GM15510 (cell line): ENCODE measurements at regions not wholly inside any gene's neighbourhood (a gene's known extent, or its start where the extent isn't known, plus 50 kb on each side); places are given as distances from the start of the nearest gene placed in this dataset.

Source experiments
- POLR2A ChIP-seq: IDR thresholded peaks from 3 replicates; pipeline ENCODE4 v1.6.1; 2011; ENCODE audit warnings: borderline replicate concordance; ENCODE audit not compliant: insufficient read length; ENCODE audit errors: extremely low read depth

GRCh38 chr4:38364383-38364963, 299.5 kb upstream of the KLF3 start:
- no peak for TF ChIP-seq POLR2A

- TF ChIP-seq POLR2A, result no peak
These were observed 298.7 kb upstream of the KLF3 start for GRCh38 chr4:38365261-38365660.

GRCh38 chr4:38365748-38366310, 298.2 kb upstream of the KLF3 start:
- TF ChIP-seq POLR2A, result no peak

GRCh38 chr4:38366456-38366855, 297.5 kb upstream of the KLF3 start:
- TF ChIP-seq POLR2A, result no peak

- TF ChIP-seq POLR2A, result no peak
These were observed 297.0 kb upstream of the KLF3 start for GRCh38 chr4:38366997-38367396.

GRCh38 chr4:38367642-38368174, 296.3 kb upstream of the KLF3 start:
- TF ChIP-seq POLR2A, result no peak

- no peak for TF ChIP-seq POLR2A
These were observed 295.4 kb upstream of the KLF3 start for GRCh38 chr4:38368613-38369012.

GRCh38 chr4:38371391-38371851, 292.6 kb upstream of the KLF3 start:
- no peak for TF ChIP-seq POLR2A

- no peak for TF ChIP-seq POLR2A
These were observed 290.6 kb upstream of the KLF3 start for GRCh38 chr4:38373375-38373774.

- TF ChIP-seq POLR2A, result no peak
These were observed 286.8 kb upstream of the KLF3 start for GRCh38 chr4:38377195-38377594.

GRCh38 chr4:38378478-38378877, 285.5 kb upstream of the KLF3 start:
- TF ChIP-seq POLR2A, result no peak

- TF ChIP-seq POLR2A, result no peak
These were observed 282.2 kb upstream of the KLF3 start for GRCh38 chr4:38381788-38382187.

GRCh38 chr4:38382520-38382919, 281.5 kb upstream of the KLF3 start:
- TF ChIP-seq POLR2A, result no peak

- no peak for TF ChIP-seq POLR2A
These were observed 280.3 kb upstream of the KLF3 start for GRCh38 chr4:38383646-38384121.

GRCh38 chr4:38385093-38386004, 278.6 kb upstream of the KLF3 start:
- no peak for TF ChIP-seq POLR2A
